HG03066 (cell line): ENCODE measurements at regions not wholly inside any gene's neighbourhood (a gene's known extent, or its start where the extent isn't known, plus 50 kb on each side); places are given as distances from the start of the nearest gene placed in this dataset.
"Not testable (repeated sequence)": the region's sequence is repeated elsewhere in the genome, so short reads cannot be mapped to it uniquely, and the experiment has no call there.

Experiments
- ATAC-seq: cut with Tn5 transposase; IDR thresholded peaks from one replicate; pipeline ENCODE4 v1.9.1; 2021; ENCODE audit warnings: low read depth; ENCODE audit not compliant: unreplicated experiment

GRCh38 chr1:68826836-68827235, 330.0 kb upstream of the DEPDC1 start:
- no peak for ATAC-seq

DNA sequence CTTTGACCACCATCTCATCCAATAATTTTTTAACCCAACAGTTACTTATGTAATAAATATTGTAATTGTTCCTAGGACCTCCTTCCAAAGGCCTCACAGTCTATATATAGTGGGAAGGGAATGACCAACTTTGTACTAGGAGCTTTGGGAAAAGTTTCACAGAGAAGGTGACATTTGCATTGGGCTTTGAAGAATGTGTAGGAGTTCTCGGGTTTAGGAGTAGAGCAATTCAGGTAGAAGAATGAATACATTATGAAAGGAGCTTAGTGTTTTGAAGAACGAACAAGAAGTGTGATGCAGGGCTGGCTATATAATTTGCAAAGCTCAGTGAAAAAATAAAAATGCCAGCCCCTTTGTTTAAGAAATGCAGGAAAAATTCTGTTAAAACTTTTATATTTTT, 330.4 kb upstream of the DEPDC1 start:
- no peak for ATAC-seq

GRCh38 chr1:68828013-68828412, 331.1 kb upstream of the DEPDC1 start:
- ATAC-seq: no peak

DNA sequence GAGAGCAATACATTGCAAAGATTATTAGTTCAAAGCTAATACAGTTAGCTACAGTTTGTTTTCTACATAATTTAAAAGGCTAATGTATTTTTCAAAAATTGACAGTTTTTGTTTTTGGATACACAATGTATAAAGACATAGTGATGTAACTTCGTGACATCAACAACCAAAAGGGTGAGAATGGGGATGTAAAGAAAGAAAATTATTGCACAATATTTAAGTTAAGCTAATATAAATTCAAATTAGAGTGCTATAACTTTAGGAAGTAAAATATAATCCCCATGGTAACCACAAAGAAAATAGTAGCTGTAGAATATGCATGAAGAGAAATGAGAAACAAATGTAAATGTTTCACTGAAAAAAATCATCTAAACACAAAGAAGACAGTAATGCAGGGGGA, 334.4 kb upstream of the DEPDC1 start:
- no peak for ATAC-seq

DNA sequence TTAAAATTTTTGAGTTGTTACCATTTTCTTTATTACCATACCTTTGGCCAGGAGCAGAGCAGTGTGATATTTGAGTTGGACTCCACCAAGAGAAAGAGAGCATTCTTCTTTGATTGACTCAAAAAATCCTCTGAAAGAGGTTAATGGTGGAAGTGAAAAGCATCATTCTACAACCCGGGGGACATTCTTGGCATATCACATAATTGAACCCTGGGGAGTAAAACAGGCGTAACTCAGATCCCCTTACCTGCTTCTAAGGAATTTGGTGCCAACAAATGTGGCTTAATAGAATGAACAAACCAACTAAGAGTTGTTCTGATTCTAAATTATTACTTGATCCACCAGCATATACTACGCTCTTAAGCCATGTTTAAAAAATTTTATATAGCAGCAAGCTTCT, 351.1 kb upstream of the DEPDC1 start:
- no peak for ATAC-seq

DNA sequence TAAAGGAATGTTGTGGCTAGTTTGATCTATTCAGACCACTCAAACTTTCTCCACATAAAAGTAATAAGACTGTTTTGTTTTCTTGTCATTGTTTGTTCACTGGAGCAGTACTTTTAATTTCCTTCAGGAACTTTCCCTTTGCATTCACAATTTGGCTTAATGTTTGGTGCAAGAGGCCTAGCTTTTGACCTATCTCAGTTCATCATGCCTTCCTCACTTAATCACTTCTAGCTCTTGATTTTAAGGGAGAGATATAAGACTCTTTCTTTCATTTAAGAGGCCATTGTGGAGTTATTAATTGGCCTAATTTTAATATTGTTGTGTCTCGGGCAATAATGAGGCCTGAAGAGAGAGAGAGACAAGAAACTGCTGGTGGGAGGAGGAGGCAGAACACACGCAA, 371.7 kb upstream of the DEPDC1 start:
- ATAC-seq: no peak

- no peak for ATAC-seq
Observed at GRCh38 chr1:68873144-68873543, 376.3 kb upstream of the DEPDC1 start.

DNA sequence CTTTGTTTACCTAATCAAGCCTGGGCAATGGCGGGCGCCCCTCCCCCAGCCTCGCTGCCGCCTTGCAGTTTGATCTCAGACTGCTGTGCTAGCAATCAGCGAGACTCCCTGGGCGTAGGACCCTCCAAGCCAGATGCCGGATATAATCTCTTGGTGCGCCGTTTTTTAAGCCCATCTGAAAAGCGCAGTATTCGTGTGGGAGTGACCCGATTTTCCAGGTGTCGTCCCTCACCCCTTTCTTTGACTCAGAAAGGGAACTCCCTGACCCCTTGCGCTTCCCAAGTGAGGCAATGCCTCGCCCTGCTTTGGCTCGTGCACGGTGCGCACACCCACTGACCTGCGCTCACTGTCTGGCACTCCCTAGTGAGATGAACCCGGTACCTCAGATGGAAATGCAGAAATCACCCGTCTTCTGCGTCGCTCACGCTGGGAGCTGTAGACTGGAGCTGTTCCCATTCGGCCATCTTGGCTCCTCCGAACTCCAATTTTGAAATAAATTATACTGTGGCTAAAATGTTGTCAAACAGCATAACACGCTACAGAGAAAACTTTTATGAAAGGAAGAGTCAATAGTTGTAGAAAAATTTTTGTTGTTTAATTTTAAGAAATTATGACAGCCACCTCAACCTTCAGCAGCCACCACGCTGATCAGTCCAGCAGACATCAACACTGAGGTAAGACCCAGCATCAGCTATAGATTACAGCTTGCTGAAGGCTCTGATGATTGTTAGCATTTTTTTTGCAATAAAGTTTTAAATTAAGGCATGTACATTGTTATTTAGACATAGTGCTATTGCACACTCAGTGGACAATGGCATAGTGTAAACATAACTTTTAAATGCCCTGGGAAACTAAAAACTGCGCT, 384.7 kb upstream of the DEPDC1 start:
- ATAC-seq: not testable (repeated sequence)

DNA sequence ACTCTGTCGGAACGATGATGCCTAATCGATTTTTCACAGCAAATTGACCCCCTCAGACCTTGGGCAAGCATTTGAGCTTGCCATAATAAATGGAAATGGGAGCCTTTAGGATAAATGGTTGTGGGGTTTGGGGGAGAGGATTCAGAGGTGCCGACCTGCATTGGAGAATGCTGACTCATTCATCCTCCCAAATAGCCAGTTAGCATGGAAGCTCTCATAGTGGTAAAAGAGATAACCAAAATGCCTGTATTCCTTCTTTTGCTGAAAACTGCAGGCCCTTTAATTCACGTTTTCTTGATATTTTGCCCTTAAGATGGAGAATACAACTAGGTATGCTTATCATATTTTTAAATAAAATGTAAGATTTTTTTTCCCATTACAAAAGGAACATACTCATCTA, 392.6 kb upstream of the DEPDC1 start:
- no peak for ATAC-seq

DNA sequence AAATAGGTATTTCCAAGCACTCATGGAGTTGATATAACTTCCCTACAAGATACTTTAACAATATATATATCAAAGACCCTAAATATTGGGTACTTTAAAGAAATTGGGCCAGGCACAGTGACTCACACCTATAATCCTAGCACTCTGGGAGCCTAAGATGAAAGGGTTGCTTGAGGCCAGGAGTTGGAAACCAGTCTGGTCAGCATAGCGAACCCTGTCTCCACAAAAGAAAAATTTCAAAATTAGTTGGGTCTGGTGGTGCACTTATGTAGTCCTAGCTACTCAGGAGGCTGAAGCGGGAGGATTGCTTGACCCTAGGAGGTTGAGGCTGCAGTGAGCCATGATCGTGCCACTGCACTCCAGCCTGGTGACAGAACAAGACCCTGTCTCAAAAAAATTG, 393.9 kb upstream of the DEPDC1 start:
- ATAC-seq: no peak

DNA sequence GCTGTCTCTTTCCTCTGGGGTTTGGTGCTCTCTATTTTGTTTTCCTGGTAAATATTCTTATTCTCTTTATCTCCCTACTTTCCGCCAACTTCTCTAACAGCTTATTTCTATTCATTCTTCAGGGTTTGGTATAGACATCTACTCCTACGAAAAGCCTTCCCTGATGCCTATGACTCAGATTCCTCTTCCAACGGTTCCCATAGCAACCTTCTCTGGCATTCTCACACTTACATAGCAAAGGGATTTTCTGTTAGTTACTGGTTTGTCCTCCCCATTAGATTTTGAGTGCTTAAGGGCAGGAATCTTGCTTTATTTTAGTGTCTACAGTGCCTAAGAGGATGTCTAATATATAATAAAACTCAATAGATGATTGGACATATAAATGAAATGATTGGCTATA, 407.6 kb upstream of the DEPDC1 start:
- ATAC-seq: no peak

GRCh38 chr1:68906431-68906830, 409.5 kb upstream of the DEPDC1 start:
- ATAC-seq: no peak

GRCh38 chr1:68907491-68907890, 410.6 kb upstream of the DEPDC1 start:
- ATAC-seq: no peak

GRCh38 chr1:68908316-68908715, 411.4 kb upstream of the DEPDC1 start:
- ATAC-seq: no peak

GRCh38 chr1:68916221-68916902, 419.5 kb upstream of the DEPDC1 start:
- ATAC-seq: no peak

- no peak for ATAC-seq
Observed at GRCh38 chr1:68917456-68917855, 420.6 kb upstream of the DEPDC1 start.

DNA sequence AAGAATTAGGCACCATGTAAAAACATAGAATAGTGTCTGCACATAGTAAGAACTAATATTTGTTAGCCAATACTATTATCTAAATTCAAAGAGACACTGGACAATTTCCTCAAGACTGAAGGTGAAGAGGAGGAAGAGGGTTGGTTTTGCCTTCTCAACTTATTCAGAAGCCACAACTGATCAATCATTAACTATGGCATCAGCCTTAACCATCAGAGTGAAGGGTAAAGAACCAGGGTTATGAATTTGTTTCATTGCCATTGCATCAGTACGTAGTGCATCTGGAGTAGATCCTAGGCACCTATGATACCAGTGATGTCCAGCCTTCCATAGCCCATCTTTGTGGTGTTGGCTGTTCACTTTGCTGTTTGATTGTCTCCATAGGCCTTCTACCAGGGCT, 421.7 kb upstream of the DEPDC1 start:
- ATAC-seq: no peak

- ATAC-seq: no peak
Observed at GRCh38 chr1:68919075-68919474, 422.2 kb upstream of the DEPDC1 start.

DNA sequence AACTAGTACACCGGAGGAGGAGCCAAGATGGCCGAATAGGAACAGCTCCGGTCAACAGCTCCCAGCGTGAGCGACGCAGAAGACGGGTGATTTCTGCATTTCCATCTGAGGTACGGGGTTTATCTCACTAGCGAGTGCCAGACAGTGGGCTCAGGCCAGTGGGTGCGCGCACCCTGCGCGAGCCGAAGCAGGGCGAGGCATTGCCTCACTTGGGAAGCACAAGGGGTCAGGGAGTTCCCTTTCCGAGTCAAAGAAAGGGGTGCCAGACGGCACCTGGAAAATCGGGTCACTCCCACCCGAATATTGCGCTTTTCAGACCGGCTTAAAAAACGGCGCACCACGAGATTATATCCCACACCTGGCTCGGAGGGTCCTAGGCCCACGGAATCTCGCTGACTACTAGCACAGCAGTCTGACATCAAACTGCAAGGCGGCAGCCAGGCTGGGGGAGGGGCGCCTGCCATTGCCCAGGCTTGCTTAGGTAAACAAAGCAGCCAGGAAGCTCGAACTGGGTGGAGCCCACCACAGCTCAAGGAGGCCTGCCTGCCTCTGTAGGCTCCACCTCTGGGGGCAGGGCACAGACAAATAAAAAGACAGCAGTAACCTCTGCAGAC, 426.7 kb upstream of the DEPDC1 start:
- not testable (repeated sequence) for ATAC-seq

- ATAC-seq: no peak
Observed at GRCh38 chr1:68930101-68930500, 433.2 kb upstream of the DEPDC1 start.

GRCh38 chr1:68936530-68936929, 439.6 kb upstream of the DEPDC1 start:
- ATAC-seq: no peak
